HG02588 (cell line): ENCODE measurements at regions not wholly inside any gene's neighbourhood (a gene's known extent, or its start where the extent isn't known, plus 50 kb on each side); places are given as distances from the start of the nearest gene placed in this dataset.
A peak's percentile ranks its signal among the peaks of the same experiment; 100 is the strongest.

Experiments
- ATAC-seq: cut with Tn5 transposase; IDR thresholded peaks from one replicate; pipeline ENCODE4 v1.9.1; 2021; ENCODE audit warnings: mild to moderate bottlenecking, moderate library complexity; ENCODE audit not compliant: unreplicated experiment

- no peak for ATAC-seq
Measured at GRCh38 chr1:191866155-191866554, 292.1 kb upstream of the RGS18 start.

GRCh38 chr1:191869790-191870312 is 288.4 kb upstream of the RGS18 start:
- peak; percentile 14 for ATAC-seq

- ATAC-seq = peak; percentile 58
Measured at GRCh38 chr1:191870490-191870889, 287.8 kb upstream of the RGS18 start.

- ATAC-seq = no peak
Measured at GRCh38 chr1:191875994-191876393, 282.3 kb upstream of the RGS18 start.

GRCh38 chr1:191876631-191877030 is 281.6 kb upstream of the RGS18 start:
- ATAC-seq = no peak

GRCh38 chr1:191882870-191883269 is 275.4 kb upstream of the RGS18 start:
- no peak for ATAC-seq

GRCh38 chr1:191886977-191887376 is 271.3 kb upstream of the RGS18 start:
- ATAC-seq = no peak

- peak; percentile 52 for ATAC-seq
Measured at GRCh38 chr1:191888996-191889622, 269.2 kb upstream of the RGS18 start.

- ATAC-seq = no peak
Measured at GRCh38 chr1:191889623-191890003, 268.6 kb upstream of the RGS18 start.

- no peak for ATAC-seq
Measured at GRCh38 chr1:191890433-191891088, 267.7 kb upstream of the RGS18 start.

GRCh38 chr1:191892716-191893115 is 265.5 kb upstream of the RGS18 start:
- ATAC-seq = no peak

GRCh38 chr1:191895049-191895448 is 263.2 kb upstream of the RGS18 start:
- ATAC-seq = no peak

- no peak for ATAC-seq
Measured at GRCh38 chr1:191895462-191896058, 262.7 kb upstream of the RGS18 start.

- no peak for ATAC-seq
Measured at GRCh38 chr1:191897134-191897533, 261.1 kb upstream of the RGS18 start.

GRCh38 chr1:191901651-191902050 is 256.6 kb upstream of the RGS18 start:
- no peak for ATAC-seq

GRCh38 chr1:191904991-191905390 is 253.3 kb upstream of the RGS18 start:
- ATAC-seq = no peak

- ATAC-seq = no peak
Measured at GRCh38 chr1:191905781-191906180, 252.5 kb upstream of the RGS18 start.

- no peak for ATAC-seq
Measured at GRCh38 chr1:191907121-191907520, 251.1 kb upstream of the RGS18 start.

GRCh38 chr1:191910245-191910644 is 248.0 kb upstream of the RGS18 start:
- ATAC-seq = no peak

GRCh38 chr1:191912517-191912916 is 245.7 kb upstream of the RGS18 start:
- ATAC-seq = peak; percentile 73

GRCh38 chr1:191913260-191913977 is 244.8 kb upstream of the RGS18 start:
- no peak for ATAC-seq

GRCh38 chr1:191929383-191929782 is 228.9 kb upstream of the RGS18 start:
- no peak for ATAC-seq
